Keratinocyte (primary cell): ENCODE measurements at regions not wholly inside any gene's neighbourhood (a gene's known extent, or its start where the extent isn't known, plus 50 kb on each side); places are given as distances from the start of the nearest gene placed in this dataset.
"Not testable (repeated sequence)": the region's sequence is repeated elsewhere in the genome, so short reads cannot be mapped to it uniquely, and the experiment has no call there.

ENCODE experiments used
- DNase-seq: peaks from one replicate; pipeline ENCODE4 v3.0.0-alpha.2; 2011; ENCODE audit warnings: low read depth, missing footprints, low spot score
- FAIRE-seq: peaks from 2 replicates; lab custom pipeline; 2011; peaks lifted over from hg19 to GRCh38; lab: Jason Lieb, UNC
- H2AFZ ChIP-seq: 2 replicates; pipeline ENCODE4 v1.6.0; 2012; ENCODE audit warnings: low read length, control low read depth, inconsistent platforms; ENCODE audit not compliant: control insufficient read depth
- H3K27ac ChIP-seq: 2 replicates; pipeline ENCODE4 v1.5.1; 2011; ENCODE audit warnings: low read length; ENCODE audit not compliant: control insufficient read depth, insufficient read depth
- H3K27me3 ChIP-seq: 3 replicates; pipeline ENCODE4 v1.6.0; 2011; ENCODE audit warnings: low read length; ENCODE audit not compliant: control insufficient read depth, insufficient read depth; ENCODE audit errors: extremely low read depth
- H3K36me3 ChIP-seq, 2 experiments: 2 replicates in 1 of 2; 3 replicates in 1 of 2; pipeline ENCODE4 v1.5.1; 2011; ENCODE audit warnings: low read length in 2 of 2, mild to moderate bottlenecking in 1 of 2; ENCODE audit not compliant: control insufficient read depth in 2 of 2, insufficient read depth in 2 of 2; ENCODE audit errors: extremely low read depth in 1 of 2
- H3K4me1 ChIP-seq: 3 replicates; pipeline ENCODE4 v1.5.1; 2011; ENCODE audit warnings: low read length; ENCODE audit not compliant: control insufficient read depth, insufficient read depth; ENCODE audit errors: extremely low read depth
- H3K4me2 ChIP-seq: 3 replicates; pipeline ENCODE4 v1.6.0; 2011; ENCODE audit warnings: low read depth, low read length; ENCODE audit not compliant: control insufficient read depth, insufficient read depth; ENCODE audit errors: extremely low read depth
- H3K4me3 ChIP-seq, 3 experiments: fragments of 200-600 bp in 1 of 3; sonication (generic) in 1 of 3; 2 replicates in 2 of 3; 3 replicates in 1 of 3; pipeline ENCODE4 v1.5.1; 2011 to 2016; ENCODE audit warnings: low read length in 3 of 3, mild to moderate bottlenecking in 3 of 3, control low read depth in 2 of 3, inconsistent platforms in 1 of 3, low read depth in 1 of 3, mixed read lengths in 1 of 3, mixed run types in 1 of 3, moderate library complexity in 1 of 3; ENCODE audit not compliant: control insufficient read depth in 2 of 3, insufficient read depth in 2 of 3; ENCODE audit errors: extremely low read depth in 1 of 3
- H3K79me2 ChIP-seq: 2 replicates; pipeline ENCODE4 v1.6.0; 2012; ENCODE audit warnings: low read length; ENCODE audit not compliant: control insufficient read depth, insufficient read depth
- H3K9ac ChIP-seq: 3 replicates; pipeline ENCODE4 v1.6.0; 2011; ENCODE audit warnings: low read length; ENCODE audit not compliant: control insufficient read depth, insufficient read depth; ENCODE audit errors: extremely low read depth
- H3K9me1 ChIP-seq: 3 replicates; pipeline ENCODE4 v1.6.0; 2011; ENCODE audit warnings: low read length; ENCODE audit not compliant: control insufficient read depth, insufficient read depth; ENCODE audit errors: extremely low read depth
- H3K9me3 ChIP-seq: 2 replicates; pipeline ENCODE4 v1.5.1; 2012; ENCODE audit warnings: low read depth, low read length; ENCODE audit not compliant: control insufficient read depth
- H4K20me1 ChIP-seq: 3 replicates; pipeline ENCODE4 v1.6.0; 2011; ENCODE audit warnings: low read length; ENCODE audit not compliant: control insufficient read depth, insufficient read depth; ENCODE audit errors: extremely low read depth
- CTCF ChIP-seq, 3 experiments: IDR thresholded peaks in 1 of 3; conservative IDR thresholded peaks in 1 of 3; optimal IDR thresholded peaks in 1 of 3; 2 replicates in 2 of 3; 3 replicates in 1 of 3; pipeline versions ENCODE3 to v1.5.1; 2011; ENCODE audit warnings: low read length in 3 of 3, mild to moderate bottlenecking in 3 of 3, moderate library complexity in 2 of 3, control low read depth in 1 of 3, inconsistent platforms in 1 of 3; ENCODE audit not compliant: insufficient read depth in 2 of 3; ENCODE audit errors: extremely low read depth in 1 of 3
- EZH2 ChIP-seq: IDR thresholded peaks from one replicate; pipeline ENCODE4 v1.6.1; 2012; ENCODE audit warnings: inconsistent platforms, mild to moderate bottlenecking, low read length, moderate library complexity
- dilution Hi-C: fragments of 300-500 bp; cut with MboI; formaldehyde crosslinking; loops from one replicate; pipeline ENCODE4 v1.7.0; 2020; ENCODE audit warnings: low sequenced_read_pairs; ENCODE audit not compliant: extremely low pct_ligation_motif_present

- H3K9me1 ChIP-seq, H3K9ac ChIP-seq, H3K36me3 ChIP-seq, FAIRE-seq, dilution Hi-C loops, H4K20me1 ChIP-seq, H3K9me3 ChIP-seq, H3K4me3 ChIP-seq, H2AFZ ChIP-seq, H3K79me2 ChIP-seq, H3K4me2 ChIP-seq, H3K27me3 ChIP-seq, H3K4me1 ChIP-seq, DNase-seq, H3K27ac ChIP-seq: not testable (repeated sequence)
Observed at GRCh38 chr16:29193248-29193574, 208.4 kb downstream of the LAT start.

- FAIRE-seq, result no peak
- dilution Hi-C loops, result no loop called here
Observed at GRCh38 chr16:29192329-29193247, 207.7 kb downstream of the LAT start.

GRCh38 chr16:29191636-29192180, 206.9 kb downstream of the LAT start:
- H3K36me3 ChIP-seq, H3K4me1 ChIP-seq, DNase-seq, H3K9me3 ChIP-seq, FAIRE-seq, H3K79me2 ChIP-seq, H3K27ac ChIP-seq, H3K9me1 ChIP-seq, H3K27me3 ChIP-seq, H4K20me1 ChIP-seq, dilution Hi-C loops, H2AFZ ChIP-seq, H3K9ac ChIP-seq, H3K4me3 ChIP-seq, H3K4me2 ChIP-seq: not testable (repeated sequence)

More at GRCh38 chr16:29192329-29193247, 207.7 kb downstream of the LAT start:
- Histone ChIP-seq H4K20me1 (no peaks in the 10 kb centered on the region), H3K4me1 (no peaks in the 10 kb centered on the region), H3K27ac (no peak overlapping the region), H3K4me2 (no peak overlapping the region), H3K79me2 (no peaks in the 10 kb centered on the region), H3K9me3 (no peaks in the 10 kb centered on the region), H2AFZ (no peak overlapping the region), H3K9ac (no peak overlapping the region), H3K4me3 (no peak overlapping the region), H3K9me1 (no peaks in the 10 kb centered on the region), H3K27me3 (no peaks in the 10 kb centered on the region), H3K36me3 (no peaks in the 10 kb centered on the region)
- TF ChIP-seq EZH2 (no peak), CTCF (optimal IDR thresholded peaks at IDR 0.05 in 1 of 3, IDR thresholded peaks at IDR 0.05 in 1 of 3, conservative IDR thresholded peaks at IDR 0.05 in 1 of 3; ENCODE audit: extremely low read depth in 1 of 3, insufficient read depth in 2 of 3, low read length in 3 of 3) (peak in 1 of 3 experiments; percentile 9)
- DNase-seq, result no peak

- H4K20me1 ChIP-seq, dilution Hi-C loops, H3K27ac ChIP-seq, FAIRE-seq, H3K4me2 ChIP-seq, H3K9ac ChIP-seq, H2AFZ ChIP-seq, H3K9me3 ChIP-seq, H3K4me3 ChIP-seq, H3K79me2 ChIP-seq, H3K27me3 ChIP-seq, H3K4me1 ChIP-seq, DNase-seq, H3K9me1 ChIP-seq, H3K36me3 ChIP-seq: not testable (repeated sequence)
Observed at GRCh38 chr16:29190553-29191431, 205.9 kb downstream of the LAT start.
